K562 (cell line): ENCODE measurements at regions not wholly inside any gene's neighbourhood (a gene's known extent, or its start where the extent isn't known, plus 50 kb on each side); places are given as distances from the start of the nearest gene placed in this dataset.

Experiments
- ATAC-seq: fragments of 200-7000 bp; cut with Tn5 transposase; 3 replicates; pipeline ENCODE4 v1.9.1; 2020; ENCODE audit warnings: moderate library complexity
- BruUV-seq: library from RNA; stranded (reverse); fragments of 400-500 nt; replicated peaks from 2 replicates; lab custom pipeline; 2021; lab: Mats Ljungman, UMichigan
- CTCF ChIA-PET: fragments of 300-600 bp; formaldehyde crosslinking; extraction: SDS; loops from one replicate; lab custom pipeline; 2021; ENCODE audit warnings: low intra/inter-chr PET ratio; lab: Yijun Ruan, JAX
- POLR2A ChIA-PET: fragments of 300-600, 350-650 bp; sonication (Branson Sonifier 250); formaldehyde crosslinking; extraction: SDS; loops from one replicate; lab custom pipeline; 2021; ENCODE audit warnings: antibody characterized with exemption, inconsistent platforms; lab: Yijun Ruan, JAX
- DNase-seq, 4 experiments: peaks; one replicate each; pipeline versions ENCODE4 v3.0.0 to v3.0.0-alpha.2; 2011 to 2018; ENCODE audit warnings: low spot score in 3 of 4, mixed read lengths in 3 of 4; ENCODE audit errors: extremely low read depth in 1 of 4
- FAIRE-seq: peaks from 2 replicates; lab custom pipeline; 2011; peaks lifted over from hg19 to GRCh38; lab: Jason Lieb, UNC
- H2AFZ ChIP-seq: 2 replicates; pipeline ENCODE4 v1.6.0; 2011; ENCODE audit warnings: low read depth, low read length, control low read depth, inconsistent platforms
- H3K27ac ChIP-seq: fragments of 200-600 bp; 3 replicates; pipeline ENCODE4 v1.8.0; 2011; ENCODE audit warnings: low read depth, mild to moderate bottlenecking, control low read depth, inconsistent platforms, low read length, moderate library complexity, mixed read lengths; ENCODE audit errors: extremely low read depth
- H3K27me3 ChIP-seq, 2 experiments: fragments of 300-600 bp in 1 of 2; 2 replicates in 1 of 2; 3 replicates in 1 of 2; pipeline versions ENCODE4 v1.6.0 to v1.8.0; 2011; ENCODE audit warnings: inconsistent platforms in 2 of 2, low read length in 2 of 2, mild to moderate bottlenecking in 1 of 2, mixed read lengths in 1 of 2, moderate library complexity in 1 of 2; ENCODE audit not compliant: control insufficient read depth in 2 of 2, insufficient read depth in 2 of 2
- H3K36me3 ChIP-seq: fragments of 300-600 bp; 3 replicates; pipeline ENCODE4 v1.8.0; 2011; ENCODE audit warnings: mild to moderate bottlenecking, low read length, inconsistent platforms; ENCODE audit not compliant: control insufficient read depth, insufficient read depth
- H3K4me1 ChIP-seq, 2 experiments: fragments of 200-600 bp in 1 of 2; replicated peaks in 1 of 2; 2 replicates in 1 of 2; 3 replicates in 1 of 2; pipeline versions ENCODE4 v1.5.1 to v1.8.0; 2011; ENCODE audit warnings: inconsistent platforms in 2 of 2, low read length in 2 of 2, mild to moderate bottlenecking in 1 of 2, mixed read lengths in 1 of 2, moderate library complexity in 1 of 2; ENCODE audit not compliant: control insufficient read depth in 2 of 2, insufficient read depth in 2 of 2
- H3K4me2 ChIP-seq: 2 replicates; pipeline ENCODE4 v1.6.1; 2011; ENCODE audit warnings: low read length, control low read depth, inconsistent platforms, mixed read lengths; ENCODE audit not compliant: insufficient read depth
- H3K4me3 ChIP-seq: fragments of 200-600 bp; sonication (generic), shearing (Covaris generic); 2 replicates; pipeline ENCODE4 v1.5.1; 2016; ENCODE audit warnings: control low read depth, inconsistent platforms
- H3K79me2 ChIP-seq: fragments of 200-600 bp; 3 replicates; pipeline ENCODE4 v1.8.0; 2011; ENCODE audit warnings: low read length, inconsistent platforms; ENCODE audit not compliant: control insufficient read depth, insufficient read depth
- H3K9ac ChIP-seq, 2 experiments: 2 replicates each; pipeline versions ENCODE4 v1.6.0 to v1.6.1; 2011; ENCODE audit warnings: low read depth in 2 of 2, low read length in 2 of 2, control low read depth in 1 of 2, inconsistent platforms in 1 of 2, mild to moderate bottlenecking in 1 of 2, mixed read lengths in 1 of 2; ENCODE audit not compliant: insufficient read depth in 1 of 2
- H3K9me1 ChIP-seq: one replicate; pipeline ENCODE4 v1.6.0; 2011; ENCODE audit warnings: inconsistent platforms, mild to moderate bottlenecking, low read length, moderate library complexity; ENCODE audit not compliant: control insufficient read depth, insufficient read depth
- H3K9me3 ChIP-seq: replicated peaks from 2 replicates; pipeline ENCODE4 v1.5.1; 2011; ENCODE audit warnings: low read depth, low read length, inconsistent platforms; ENCODE audit not compliant: control insufficient read depth, insufficient read depth
- H4K20me1 ChIP-seq: replicated peaks from 2 replicates; pipeline ENCODE4 v1.6.1; 2011; ENCODE audit warnings: low read length, inconsistent platforms, mixed read lengths; ENCODE audit not compliant: control insufficient read depth, insufficient read depth
- CHCHD3 ChIP-seq: fragments of 250-450 bp; sonication (Bioruptor Pico); IDR thresholded peaks from 2 replicates; pipeline ENCODE4 v2.1.2; 2022; ENCODE audit warnings: mild to moderate bottlenecking
- DMBX1 ChIP-seq: fragments of 250-450 bp; sonication (Bioruptor Pico); IDR thresholded peaks from 2 replicates; pipeline ENCODE4 v1.8.0; 2022; ENCODE audit warnings: inconsistent platforms, mild to moderate bottlenecking, moderate library complexity, borderline replicate concordance
- ID3 ChIP-seq, 2 experiments: fragments of 250-450 bp in 1 of 2; fragments of 450-650 bp in 1 of 2; sonication (Bioruptor Pico) in 1 of 2; IDR thresholded peaks; 2 replicates each; pipeline versions ENCODE4 v1.6.1 to v1.8.0; 2016 to 2021; ENCODE audit warnings: mild to moderate bottlenecking in 2 of 2, moderate library complexity in 2 of 2, missing compliant biosample characterization in 1 of 2, missing genetic modification characterization in 1 of 2
- PATZ1 ChIP-seq: fragments of 250-450 bp; sonication (Bioruptor Pico); IDR thresholded peaks from 2 replicates; pipeline ENCODE4 v1.5.0; 2020; ENCODE audit warnings: mild to moderate bottlenecking, borderline replicate concordance
- PHF21A ChIP-seq: fragments of 450-650 bp; IDR thresholded peaks from 2 replicates; pipeline ENCODE4 v1.6.1; 2017; ENCODE audit warnings: low read depth, borderline replicate concordance
- SIRT6 ChIP-seq: IDR thresholded peaks from one replicate; pipeline ENCODE4 v1.6.1; 2012; ENCODE audit warnings: low read depth, mild to moderate bottlenecking, control low read depth, inconsistent platforms, low read length, moderate library complexity
- SRSF3 ChIP-seq: fragments of 200-400 bp; formaldehyde crosslinking; IDR thresholded peaks from 2 replicates; pipeline ENCODE4 v1.6.1; 2016; ENCODE audit warnings: mild to moderate bottlenecking, low read length, moderate library complexity; ENCODE audit not compliant: insufficient read depth
- XRCC5 ChIP-seq: fragments of 200-400 bp; formaldehyde crosslinking; IDR thresholded peaks from 2 replicates; pipeline ENCODE4 v1.6.1; 2017; ENCODE audit warnings: low read depth, mild to moderate bottlenecking, low read length
- ZBTB7A ChIP-seq: IDR thresholded peaks from 2 replicates; pipeline ENCODE4 v1.6.1; 2011; ENCODE audit warnings: low read depth, mild to moderate bottlenecking, low read length, moderate library complexity, borderline replicate concordance; ENCODE audit not compliant: control insufficient read depth
- ZEB2 ChIP-seq: fragments of 450-650 bp; IDR thresholded peaks from 2 replicates; pipeline ENCODE4 v1.6.1; 2016
- ZNF644 ChIP-seq: fragments of 200-800 bp; sonication (Bioruptor generic); IDR thresholded peaks from 2 replicates; pipeline ENCODE4 v1.6.1; 2016; ENCODE audit warnings: low read depth, missing genetic modification characterization, missing compliant biosample characterization
- ZZZ3 ChIP-seq: fragments of 450-650 bp; IDR thresholded peaks from 2 replicates; pipeline ENCODE4 v1.6.1; 2016; ENCODE audit warnings: antibody characterized with exemption, mild to moderate bottlenecking, moderate library complexity
- WGBS: fragments of 100-300 bp; shearing (Covaris generic); methylation state at CpG from one replicate; pipeline ENCODE4 v1.1.6; 2016; ENCODE audit warnings: low coverage, mixed read lengths; ENCODE audit not compliant: insufficient coverage; ENCODE audit errors: missing lambda C conversion rate; 5-methylcytosine and 5-hydroxymethylcytosine counted together
- in situ Hi-C: fragments of 300-500 bp; cut with MboI; formaldehyde crosslinking; loops from 4 replicates; pipeline ENCODE4 v1.15.0; 2018; ENCODE audit warnings: inconsistent platforms, mixed read lengths
- intact Hi-C: fragments of 100-400 bp; cut with micrococcal nuclease; formaldehyde crosslinking; loops from 2 replicates; pipeline ENCODE4 v1.14.2; 2022

DNA sequence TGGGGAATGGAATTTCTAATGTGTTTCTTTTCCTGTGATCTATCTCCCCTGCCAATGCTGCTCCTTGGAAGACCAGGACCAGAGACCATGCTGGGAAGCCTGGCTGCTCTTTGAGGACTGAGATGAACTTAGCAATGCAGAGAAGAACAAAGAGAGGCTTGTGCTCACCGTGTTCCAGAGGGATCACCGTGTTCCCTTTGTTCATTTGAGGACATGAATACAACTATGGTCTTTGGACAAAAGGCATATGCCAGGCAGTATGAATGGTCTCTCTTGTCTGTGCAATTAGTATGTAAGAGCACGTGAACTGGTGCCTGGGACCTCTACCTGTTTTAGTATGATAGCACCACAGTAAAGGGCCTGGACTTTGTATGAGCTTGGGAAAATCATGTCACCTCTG, 139.9 kb downstream of the TDRD15 start:
- no peaks in the 10 kb centered on the region for H3K9me3 ChIP-seq
- no TSS peak for BruUV-seq
- no peaks in the 10 kb centered on the region for H3K9me1 ChIP-seq
- no peak for TF ChIP-seq ZZZ3
- no peak for TF ChIP-seq CHCHD3 (CRISPR knock-in tag)
- TF ChIP-seq PATZ1 = no peak
- TF ChIP-seq DMBX1 (CRISPR knock-in tag) = no peak
- no peak for TF ChIP-seq SIRT6
- TF ChIP-seq ZEB2 = no peak
- TF ChIP-seq ZNF644 (tag) = no peak
- TF ChIP-seq XRCC5 = no peak
- TF ChIP-seq PHF21A = no peak
- TF ChIP-seq ID3 (CRISPR knock-in tag; IDR thresholded peaks at IDR 0.05) = no peak
- TF ChIP-seq ID3 (tag; IDR thresholded peaks at IDR 0.05) = no peak
- no peak for TF ChIP-seq SRSF3
- no peak for TF ChIP-seq ZBTB7A
- H3K79me2 ChIP-seq = no peaks in the 10 kb centered on the region
- intact Hi-C loops (no loop called here), in situ Hi-C loops (loop anchor here (5.0 to 25.0 kb wide), 2 partner anchors 86 to 601 kb away; partner anchors contain the start of genes GDF7 and HS1BP3)
- no peak overlapping the region for H3K4me2 ChIP-seq
- POLR2A ChIA-PET = interaction anchor here (1.4 kb wide), 1 partner anchor 16 kb away, joined by 3 read pairs; no protein-coding TSS in a partner anchor
- peaks cover 0 to 6% of the 10 kb centered on the region in 2 experiments; a peak in 1 of 5 replicates for H3K27me3 ChIP-seq
- H3K27ac ChIP-seq = no peak overlapping the region
- no peak overlapping the region for H3K4me3 ChIP-seq
- WGBS = 2% methylated on average over 3 of the region's 3 CpGs
- CTCF ChIA-PET = no interaction called here
- H3K4me1 ChIP-seq = no peaks in the 10 kb centered on the region; a peak in 1 of 5 replicates
- ATAC-seq (no peak), FAIRE-seq (no peak), DNase-seq (no peak)
- H3K36me3 ChIP-seq = no peaks in the 10 kb centered on the region
- no peaks in the 10 kb centered on the region for H4K20me1 ChIP-seq
- no peak overlapping the region for H2AFZ ChIP-seq
- no peak overlapping the region for H3K9ac ChIP-seq
